Stimulated activated CD8-positive, alpha-beta memory T cell treated with anti-CD3 and anti-CD28 coated beads, Interleukin-12 subunit alpha, Interleukin-12 subunit beta, amount 100 ng/mL, for 1 hour (primary cell): ENCODE measurements at regions not wholly inside any gene's neighbourhood (a gene's known extent, or its start where the extent isn't known, plus 50 kb on each side); places are given as distances from the start of the nearest gene placed in this dataset.
"Not testable (repeated sequence)": the region's sequence is repeated elsewhere in the genome, so short reads cannot be mapped to it uniquely, and the experiment has no call there.

Experiments used
- DNase-seq: peaks from one replicate; pipeline ENCODE4 v3.0.0-alpha.2; 2020; ENCODE audit warnings: low read depth

- no peak for DNase-seq
Measured at GRCh38 chr2:175829741-175830140, 172.3 kb downstream of the LNPK start.

GRCh38 chr2:175827856-175828255, 174.2 kb downstream of the LNPK start:
- no peak for DNase-seq

GRCh38 chr2:175824243-175824642, 177.8 kb downstream of the LNPK start:
- no peak for DNase-seq

GRCh38 chr2:175823707-175824073, 178.4 kb downstream of the LNPK start:
- DNase-seq: no peak

- no peak for DNase-seq
Measured at GRCh38 chr2:175823002-175823706, 178.9 kb downstream of the LNPK start.

GRCh38 chr2:175817221-175817620, 184.8 kb downstream of the LNPK start:
- no peak for DNase-seq

GRCh38 chr2:175815537-175815936, 186.5 kb downstream of the LNPK start:
- no peak for DNase-seq

GRCh38 chr2:175811971-175812370, 190.1 kb downstream of the LNPK start:
- no peak for DNase-seq

- no peak for DNase-seq
Measured at GRCh38 chr2:175808858-175809257, 193.2 kb downstream of the LNPK start.

- DNase-seq: no peak
Measured at GRCh38 chr2:175808078-175808477, 194.0 kb downstream of the LNPK start.

GRCh38 chr2:175807031-175807873, 194.8 kb downstream of the LNPK start:
- DNase-seq: no peak

GRCh38 chr2:175806570-175806969, 195.5 kb downstream of the LNPK start:
- DNase-seq: no peak

- no peak for DNase-seq
Measured at GRCh38 chr2:175806125-175806490, 196.0 kb downstream of the LNPK start.

GRCh38 chr2:175805442-175806124, 196.5 kb downstream of the LNPK start:
- DNase-seq: no peak

GRCh38 chr2:175804122-175804521, 197.9 kb downstream of the LNPK start:
- DNase-seq: no peak

GRCh38 chr2:175796422-175796821, 205.6 kb downstream of the LNPK start:
- not testable (repeated sequence) for DNase-seq

- DNase-seq: no peak
Measured at GRCh38 chr2:175793648-175794047, 208.4 kb downstream of the LNPK start.

- DNase-seq: no peak
Measured at GRCh38 chr2:175792881-175793280, 209.2 kb downstream of the LNPK start.

GRCh38 chr2:175792199-175792598, 209.9 kb downstream of the LNPK start:
- no peak for DNase-seq

- no peak for DNase-seq
Measured at GRCh38 chr2:175786471-175787124, 215.5 kb downstream of the LNPK start.

- DNase-seq: not testable (repeated sequence)
Measured at GRCh38 chr2:175777337-175777736, 224.7 kb downstream of the LNPK start.

GRCh38 chr2:175769200-175769599, 232.9 kb downstream of the LNPK start:
- no peak for DNase-seq
